HFFc6 (cell line): ENCODE measurements at regions not wholly inside any gene's neighbourhood (a gene's known extent, or its start where the extent isn't known, plus 50 kb on each side); places are given as distances from the start of the nearest gene placed in this dataset.

Experiments used
- DNase-seq: peaks from one replicate; pipeline ENCODE4 v3.0.0-alpha.2; 2018
- H3K27ac Mint-ChIP-seq: 2 replicates; pipeline ENCODE4 v1.8.0; 2020; ENCODE audit warnings: mild to moderate bottlenecking, mixed read lengths
- H3K27me3 Mint-ChIP-seq: 2 replicates; pipeline ENCODE4 v1.8.0; 2021; ENCODE audit warnings: mild to moderate bottlenecking, moderate library complexity, mixed read lengths; ENCODE audit not compliant: insufficient read depth
- H3K36me3 Mint-ChIP-seq: 2 replicates; pipeline ENCODE4 v1.8.0; 2021; ENCODE audit warnings: low read depth, mixed read lengths
- H3K4me1 Mint-ChIP-seq: 2 replicates; pipeline ENCODE4 v1.8.0; 2020; ENCODE audit warnings: low read depth, mixed read lengths
- H3K4me3 Mint-ChIP-seq: 2 replicates; pipeline ENCODE4 v1.8.0; 2020; ENCODE audit warnings: mild to moderate bottlenecking, moderate library complexity, mixed read lengths
- H3K9me3 Mint-ChIP-seq: 2 replicates; pipeline ENCODE4 v1.8.0; 2020; ENCODE audit warnings: mild to moderate bottlenecking, mixed read lengths
- TF ChIP-seq, protein P1 (sequence below): fragments of 200-600 bp; sonication (generic); IDR thresholded peaks from 2 replicates; pipeline ENCODE4 v1.5.0; 2021; ENCODE audit warnings: antibody characterized with exemption, mild to moderate bottlenecking

DNA sequence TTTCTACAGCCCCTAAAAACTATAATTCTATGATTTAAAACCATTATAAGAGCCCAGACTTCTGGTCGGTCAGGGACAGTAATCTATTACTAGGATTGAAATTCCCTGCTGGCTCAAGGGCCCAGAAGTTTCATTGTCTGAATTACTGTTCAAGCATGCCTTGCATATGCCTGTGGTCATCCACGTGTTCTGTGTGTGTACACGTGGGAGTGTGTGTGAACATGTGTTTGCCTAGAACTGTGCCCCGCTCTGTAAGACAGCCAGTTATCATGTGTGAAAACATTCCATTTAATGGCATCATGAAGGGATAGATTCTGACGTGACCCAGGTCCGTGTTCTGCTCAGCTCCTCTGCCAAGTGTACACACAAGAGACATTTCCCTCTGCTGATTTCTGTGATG, 189.3 kb upstream of the NECTIN1 start:
- no peaks in the 10 kb centered on the region for H3K9me3 Mint-ChIP-seq
- no peak overlapping the region for H3K27ac Mint-ChIP-seq
- H3K36me3 Mint-ChIP-seq: no peaks in the 10 kb centered on the region
- H3K4me3 Mint-ChIP-seq: no peak overlapping the region
- TF ChIP-seq, protein P1, sequence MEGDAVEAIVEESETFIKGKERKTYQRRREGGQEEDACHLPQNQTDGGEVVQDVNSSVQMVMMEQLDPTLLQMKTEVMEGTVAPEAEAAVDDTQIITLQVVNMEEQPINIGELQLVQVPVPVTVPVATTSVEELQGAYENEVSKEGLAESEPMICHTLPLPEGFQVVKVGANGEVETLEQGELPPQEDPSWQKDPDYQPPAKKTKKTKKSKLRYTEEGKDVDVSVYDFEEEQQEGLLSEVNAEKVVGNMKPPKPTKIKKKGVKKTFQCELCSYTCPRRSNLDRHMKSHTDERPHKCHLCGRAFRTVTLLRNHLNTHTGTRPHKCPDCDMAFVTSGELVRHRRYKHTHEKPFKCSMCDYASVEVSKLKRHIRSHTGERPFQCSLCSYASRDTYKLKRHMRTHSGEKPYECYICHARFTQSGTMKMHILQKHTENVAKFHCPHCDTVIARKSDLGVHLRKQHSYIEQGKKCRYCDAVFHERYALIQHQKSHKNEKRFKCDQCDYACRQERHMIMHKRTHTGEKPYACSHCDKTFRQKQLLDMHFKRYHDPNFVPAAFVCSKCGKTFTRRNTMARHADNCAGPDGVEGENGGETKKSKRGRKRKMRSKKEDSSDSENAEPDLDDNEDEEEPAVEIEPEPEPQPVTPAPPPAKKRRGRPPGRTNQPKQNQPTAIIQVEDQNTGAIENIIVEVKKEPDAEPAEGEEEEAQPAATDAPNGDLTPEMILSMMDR: no peak
- no peaks in the 10 kb centered on the region for H3K4me1 Mint-ChIP-seq
- no peak for DNase-seq
- H3K27me3 Mint-ChIP-seq: peaks cover 25% of the 10 kb centered on the region

DNA sequence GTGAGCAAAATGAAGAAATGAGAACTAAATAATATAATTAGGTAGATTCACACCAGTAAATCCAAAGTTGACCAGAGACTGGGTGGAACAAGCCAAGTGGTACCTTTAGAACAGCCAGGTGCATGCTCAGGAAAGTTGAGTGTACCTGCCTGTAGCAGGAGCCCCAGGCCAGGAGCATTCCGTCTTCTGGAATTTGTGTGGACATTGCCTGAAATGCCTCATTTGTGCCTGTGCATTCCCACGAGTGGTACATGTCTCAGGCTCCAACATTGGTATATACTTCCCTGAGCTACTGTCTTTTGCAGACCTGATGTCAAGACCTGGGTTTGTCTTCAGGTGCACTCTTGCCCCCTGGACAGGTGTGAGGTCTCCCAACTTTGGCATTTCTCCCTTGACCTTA, 187.6 kb upstream of the NECTIN1 start:
- H3K4me3 Mint-ChIP-seq: no peak overlapping the region
- no peaks in the 10 kb centered on the region for H3K4me1 Mint-ChIP-seq
- TF ChIP-seq, protein P1: no peak
- peaks cover 17% of the 10 kb centered on the region for H3K27me3 Mint-ChIP-seq
- no peaks in the 10 kb centered on the region for H3K9me3 Mint-ChIP-seq
- H3K36me3 Mint-ChIP-seq: no peaks in the 10 kb centered on the region
- DNase-seq: no peak
- H3K27ac Mint-ChIP-seq: no peak overlapping the region

DNA sequence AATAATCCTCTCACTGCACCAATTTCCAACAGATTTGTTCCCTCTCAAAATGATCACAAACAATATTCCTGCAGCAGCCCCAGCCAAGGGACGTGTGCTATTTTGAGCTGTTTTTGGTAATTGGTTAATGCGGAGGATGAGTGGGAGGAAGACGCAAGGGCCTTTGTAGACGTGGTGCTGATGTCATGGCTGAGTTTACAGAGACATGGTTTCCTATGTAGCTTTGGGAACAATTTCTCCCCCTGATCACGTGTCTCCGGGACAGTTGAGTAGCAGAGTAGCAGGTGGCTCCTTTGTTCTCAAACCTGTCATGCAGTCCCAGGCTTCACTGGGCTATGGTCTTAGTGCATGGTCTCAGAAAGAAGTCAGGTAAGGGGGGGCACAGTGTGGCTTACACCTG, 183.2 kb upstream of the NECTIN1 start:
- TF ChIP-seq, protein P1: no peak
- Mint-ChIP-seq H3K27me3 (peaks cover 23% of the 10 kb centered on the region), H3K27ac (no peak overlapping the region), H3K4me3 (no peak overlapping the region), H3K36me3 (no peaks in the 10 kb centered on the region), H3K4me1 (no peaks in the 10 kb centered on the region), H3K9me3 (no peaks in the 10 kb centered on the region)
- DNase-seq: no peak

DNA sequence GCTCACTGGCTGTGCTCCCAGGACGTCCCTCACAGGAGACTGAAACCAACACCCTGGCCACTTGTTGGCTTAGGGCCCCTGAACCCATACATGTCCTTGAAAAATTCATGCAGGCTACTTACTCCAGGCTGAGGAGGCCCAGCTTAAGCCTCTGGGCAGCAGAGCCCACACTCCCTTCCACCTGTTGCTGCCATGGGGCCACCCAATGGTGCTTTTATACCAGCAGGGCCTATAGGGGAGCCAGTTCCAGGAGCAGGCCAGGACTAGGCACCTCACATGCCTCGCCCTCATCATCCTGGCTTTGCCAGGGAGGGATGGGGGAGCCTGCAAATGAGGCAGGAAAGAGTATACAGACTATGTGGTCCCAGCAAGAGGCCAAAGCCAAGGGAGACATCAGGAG, 181.7 kb upstream of the NECTIN1 start:
- DNase-seq: no peak
- H3K27me3 Mint-ChIP-seq: peaks cover 27% of the 10 kb centered on the region

DNA sequence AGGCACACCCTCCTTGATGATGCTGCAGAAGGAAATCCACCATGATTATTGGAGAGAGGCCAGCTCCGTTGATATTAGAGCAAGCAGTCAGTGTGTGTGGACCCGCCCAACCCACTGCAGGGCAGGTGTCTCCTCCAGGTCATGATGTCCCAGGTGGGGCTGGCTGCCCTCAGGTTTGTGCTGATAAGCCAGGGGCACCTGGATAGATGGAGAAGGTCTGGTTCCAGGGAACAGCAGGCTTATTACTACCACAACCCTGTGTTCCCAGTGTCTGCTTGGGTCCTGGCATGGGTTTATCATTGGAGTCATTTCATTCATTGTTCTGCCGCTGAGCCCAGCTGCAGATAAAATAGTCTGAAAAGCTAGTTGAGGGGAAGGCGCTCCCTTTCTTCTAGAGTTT, 181.1 kb upstream of the NECTIN1 start:
- no peak for DNase-seq
- H3K9me3 Mint-ChIP-seq: no peaks in the 10 kb centered on the region
- TF ChIP-seq, protein P1: no peak
- H3K4me1 Mint-ChIP-seq: no peaks in the 10 kb centered on the region
- no peaks in the 10 kb centered on the region for H3K36me3 Mint-ChIP-seq
- no peak overlapping the region for H3K27ac Mint-ChIP-seq
- H3K27me3 Mint-ChIP-seq: peaks cover 33% of the 10 kb centered on the region
- no peak overlapping the region for H3K4me3 Mint-ChIP-seq

More for the DNA sequence above, 181.7 kb upstream of the NECTIN1 start:
- Mint-ChIP-seq H3K4me1 (no peaks in the 10 kb centered on the region), H3K36me3 (no peaks in the 10 kb centered on the region), H3K9me3 (no peaks in the 10 kb centered on the region), H3K27ac (no peak overlapping the region), H3K4me3 (no peak overlapping the region)
- TF ChIP-seq, protein P1: no peak

DNA sequence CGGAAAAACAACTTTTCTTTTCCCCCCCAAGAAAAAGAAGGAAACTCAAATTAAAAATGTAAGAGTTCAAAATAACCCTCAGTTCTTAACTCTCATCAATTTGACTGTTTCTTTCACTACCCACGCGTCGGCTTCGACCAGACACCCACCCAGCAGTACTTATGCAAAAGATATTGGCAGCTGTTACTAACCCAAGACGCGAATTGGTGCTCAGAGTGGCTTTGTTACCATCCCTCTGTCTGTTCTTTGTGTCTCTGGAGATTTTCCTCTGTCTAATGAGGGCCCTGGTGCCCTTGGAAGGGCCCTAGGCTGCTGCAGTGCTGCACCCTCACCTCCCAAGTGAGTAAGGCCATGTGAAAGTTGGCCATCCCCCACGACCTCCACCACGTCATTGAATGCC, 180.5 kb upstream of the NECTIN1 start:
- peaks cover 37% of the 10 kb centered on the region for H3K27me3 Mint-ChIP-seq

More for the DNA sequence above, 180.5 kb upstream of the NECTIN1 start:
- Mint-ChIP-seq H3K9me3 (no peaks in the 10 kb centered on the region), H3K36me3 (no peaks in the 10 kb centered on the region), H3K4me3 (no peak overlapping the region), H3K4me1 (no peaks in the 10 kb centered on the region), H3K27ac (no peak overlapping the region)
- TF ChIP-seq, protein P1: no peak
- DNase-seq: no peak
